Forelimb muscle (tissue), 1 donor: ENCODE measurements at regions not wholly inside any gene's neighbourhood (a gene's known extent, or its start where the extent isn't known, plus 50 kb on each side); places are given as distances from the start of the nearest gene placed in this dataset.

Experiments used
- DNase-seq: peaks from one replicate; pipeline ENCODE4 v3.0.0-alpha.2; 2013; ENCODE audit warnings: low read depth

- DNase-seq: no peak
These were observed 96.1 kb upstream of the PLXNA4 start for GRCh38 chr7:132672200-132672990.

- no peak for DNase-seq
These were observed 90.5 kb upstream of the PLXNA4 start for GRCh38 chr7:132666774-132667172.

DNA sequence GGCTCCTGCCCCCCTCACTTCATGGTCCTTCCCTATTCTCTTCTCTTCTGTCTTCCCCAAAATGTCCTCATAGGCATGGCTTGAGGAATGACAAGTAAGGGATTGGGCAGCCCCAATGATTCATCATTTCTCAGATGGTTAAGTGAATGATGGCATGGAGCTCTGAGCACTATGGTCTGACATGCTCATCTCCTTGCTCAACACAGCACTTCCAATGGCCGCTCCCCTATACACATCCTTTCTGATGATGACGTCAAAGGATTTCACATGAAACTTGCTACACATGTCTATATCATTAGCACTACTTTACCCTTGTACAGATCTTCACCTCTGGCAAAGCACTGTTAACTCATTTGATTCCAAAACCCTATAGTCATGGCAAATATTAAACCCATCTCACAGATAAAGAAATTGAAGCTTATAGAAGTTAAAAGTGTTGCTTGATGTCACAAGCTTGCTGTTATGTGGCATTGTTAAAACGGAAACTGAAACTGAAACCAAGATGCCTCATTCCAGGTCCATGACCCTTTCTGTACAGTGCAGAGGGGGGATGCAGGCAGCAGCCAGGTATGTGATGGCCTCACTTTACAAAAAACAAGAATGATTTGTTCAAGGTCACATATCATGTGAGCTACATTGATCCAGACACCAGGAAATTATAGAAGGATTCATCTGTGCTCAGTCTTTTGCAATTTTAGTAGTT lies 90.0 kb upstream of the PLXNA4 start:
- DNase-seq: no peak

GRCh38 chr7:132656846-132657776 lies 80.8 kb upstream of the PLXNA4 start:
- DNase-seq: no peak

DNA sequence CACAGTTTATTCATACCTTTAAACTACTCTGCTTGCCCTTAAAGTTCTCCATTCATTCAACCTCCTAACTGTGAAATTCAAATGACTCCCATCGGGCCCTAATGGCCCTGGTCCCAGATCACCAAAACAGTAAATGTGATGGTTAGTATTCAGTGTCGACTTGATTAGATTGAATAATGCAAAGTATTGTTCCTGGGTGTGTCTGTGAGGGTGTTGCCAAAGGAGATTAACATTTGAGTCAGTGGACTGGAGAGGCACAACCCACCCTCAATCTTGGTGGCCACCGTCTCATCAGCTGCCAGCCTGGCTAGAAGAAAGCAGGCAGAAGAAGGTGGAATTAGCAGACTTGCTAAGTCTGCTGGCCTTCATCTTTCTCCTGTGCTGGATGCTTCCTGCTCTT lies 80.1 kb upstream of the PLXNA4 start:
- no peak for DNase-seq

DNA sequence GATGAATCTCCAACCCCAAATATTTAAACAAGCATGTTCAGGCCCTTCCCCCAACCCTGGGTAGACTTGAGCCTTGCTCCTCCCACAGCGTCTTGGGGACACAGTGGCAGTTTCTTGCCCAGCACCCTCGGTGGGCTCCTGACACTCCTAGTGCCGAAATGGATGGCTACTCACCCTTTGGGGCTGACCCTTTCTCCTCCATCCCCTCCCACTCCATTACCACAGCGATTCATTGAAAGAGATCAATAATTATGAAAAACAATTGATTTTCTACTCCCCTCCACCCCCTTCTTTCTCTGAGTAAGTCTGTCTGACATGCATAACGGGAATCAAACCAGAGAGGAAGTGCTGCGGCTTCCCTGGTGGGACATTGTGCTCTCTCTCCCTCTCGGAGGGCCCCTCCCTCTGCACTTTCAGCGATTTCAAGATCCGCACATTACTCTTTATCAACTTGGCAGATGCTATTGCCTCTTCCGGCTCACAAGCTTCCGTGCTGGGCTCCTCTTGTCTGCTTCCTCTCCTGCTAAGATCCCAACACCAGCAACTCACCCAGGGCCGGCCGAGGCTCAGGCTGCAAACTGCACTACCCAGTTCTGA lies 79.0 kb upstream of the PLXNA4 start:
- DNase-seq: peak; percentile 14

DNA sequence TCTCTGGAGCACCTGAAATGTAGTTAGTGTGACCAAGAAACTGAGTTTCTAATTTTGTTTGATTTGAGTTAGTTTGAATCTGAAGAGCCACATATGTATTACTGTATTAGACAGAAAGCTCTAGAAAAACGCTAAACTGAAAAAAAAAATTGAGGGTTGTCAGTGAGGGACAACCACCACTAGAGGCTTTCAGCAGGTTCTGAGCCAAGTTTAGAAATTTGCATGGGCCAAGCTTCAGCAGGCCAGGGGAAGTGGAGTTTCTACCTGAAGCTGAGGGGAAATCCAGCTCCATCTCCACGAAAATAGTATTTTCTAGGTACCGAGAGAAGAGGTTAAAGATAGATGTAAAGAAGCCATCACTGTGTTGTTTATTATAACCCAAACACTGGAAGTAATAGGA lies 77.9 kb upstream of the PLXNA4 start:
- DNase-seq: no peak

GRCh38 chr7:132653366-132653930 lies 77.2 kb upstream of the PLXNA4 start:
- DNase-seq: no peak

GRCh38 chr7:132652507-132652906 lies 76.2 kb upstream of the PLXNA4 start:
- no peak for DNase-seq

DNA sequence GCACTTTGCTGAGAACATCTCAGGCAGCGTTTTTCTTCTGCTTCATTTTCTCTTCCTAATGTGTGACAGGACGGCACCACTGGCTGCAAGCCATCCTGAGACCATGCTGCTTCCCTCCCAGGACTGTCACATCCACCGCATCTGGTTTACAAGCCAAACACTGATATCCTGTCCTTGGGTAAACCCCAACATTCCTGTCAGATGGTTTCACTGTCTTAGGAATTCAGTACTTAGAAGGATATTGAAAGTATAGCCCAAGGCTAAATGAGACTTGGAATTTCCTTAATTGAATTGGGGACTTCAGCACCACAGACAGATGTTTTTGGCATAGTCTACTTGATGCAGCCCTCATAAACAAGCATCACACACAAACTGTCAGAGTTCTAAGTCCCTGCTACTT lies 74.2 kb upstream of the PLXNA4 start:
- DNase-seq: no peak

- DNase-seq: no peak
These were observed 71.0 kb upstream of the PLXNA4 start for GRCh38 chr7:132647311-132647710.

- no peak for DNase-seq
These were observed 69.8 kb upstream of the PLXNA4 start for GRCh38 chr7:132646052-132646451.

- no peak for DNase-seq
These were observed 67.0 kb upstream of the PLXNA4 start for GRCh38 chr7:132643302-132643701.

DNA sequence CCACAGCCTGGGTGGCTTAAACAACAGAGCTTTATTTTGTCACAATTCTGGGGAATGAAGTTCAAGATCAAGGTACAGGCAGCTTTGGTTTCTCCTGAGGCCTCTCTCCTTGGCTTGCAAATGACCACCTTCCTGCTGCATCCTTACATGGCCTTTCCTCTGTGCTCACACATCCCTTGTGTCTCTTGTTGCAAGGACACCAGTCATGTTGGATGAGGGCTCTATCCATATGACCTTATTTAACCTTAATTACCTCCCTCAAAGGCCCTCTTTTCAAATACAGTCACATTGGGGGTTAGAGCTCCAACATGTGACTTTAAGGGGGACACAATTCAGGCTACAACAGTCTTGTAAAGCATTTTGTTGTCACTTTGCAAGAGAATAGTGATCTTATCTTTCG lies 65.0 kb upstream of the PLXNA4 start:
- no peak for DNase-seq

DNA sequence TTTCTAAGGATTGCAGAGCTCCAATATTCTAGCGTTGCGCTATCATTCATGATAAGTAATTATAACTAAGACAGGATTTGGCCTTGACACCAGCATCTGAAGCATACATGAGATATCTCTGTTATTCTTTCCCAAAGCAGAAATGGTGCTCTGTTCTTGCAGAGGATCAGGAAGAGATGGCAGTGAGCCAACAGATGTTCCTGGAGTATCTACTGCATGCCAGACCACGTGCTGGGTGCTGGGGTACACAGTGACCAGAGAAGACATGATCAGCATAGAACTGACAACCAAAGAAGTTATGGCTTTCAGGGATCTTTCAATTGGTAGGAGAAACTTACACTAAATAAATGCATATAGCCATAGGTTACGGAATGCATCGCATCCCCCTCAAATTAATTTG lies 63.7 kb upstream of the PLXNA4 start:
- DNase-seq: no peak

- DNase-seq: no peak
These were observed 61.7 kb upstream of the PLXNA4 start for GRCh38 chr7:132638000-132638399.

DNA sequence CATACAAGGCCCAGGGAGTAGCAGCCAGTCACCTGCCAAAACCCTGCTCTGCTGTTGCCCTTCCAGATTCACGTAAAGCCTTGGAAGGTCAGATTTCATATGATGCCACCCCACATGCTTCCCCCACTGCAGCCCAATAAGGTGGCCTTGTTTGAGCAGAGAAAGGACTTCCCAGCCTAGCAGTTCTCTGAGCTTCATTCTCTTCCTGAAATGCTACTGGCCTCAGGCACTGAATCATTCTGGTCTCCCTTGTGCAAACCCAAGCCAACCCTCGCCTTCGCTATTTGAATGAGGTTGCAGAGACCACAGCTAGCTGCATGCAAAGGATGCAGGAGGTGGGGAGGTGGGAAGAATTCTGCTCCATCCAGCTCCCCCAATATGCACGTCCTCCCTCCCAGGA lies 60.3 kb upstream of the PLXNA4 start:
- no peak for DNase-seq

DNA sequence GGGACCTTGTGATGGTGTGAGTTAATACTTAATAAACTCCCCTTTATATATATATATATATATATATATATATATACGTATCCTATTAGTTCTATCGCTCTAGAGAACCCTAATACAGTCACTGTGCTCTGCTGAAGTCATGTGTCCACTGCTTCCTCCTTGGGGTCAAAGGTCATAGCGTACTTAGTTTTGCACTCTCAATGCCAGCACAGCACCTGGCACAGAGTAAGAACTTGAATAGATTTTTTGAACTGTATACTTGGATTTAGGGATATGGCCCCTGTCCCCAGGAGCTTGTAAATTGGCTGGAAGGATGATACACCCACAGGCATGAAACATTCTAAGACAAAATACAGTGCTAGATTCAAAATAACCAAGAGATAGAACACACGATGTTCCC lies 58.9 kb upstream of the PLXNA4 start:
- no peak for DNase-seq

- no peak for DNase-seq
These were observed 54.6 kb upstream of the PLXNA4 start for GRCh38 chr7:132630834-132631233.
